ENCODE measurements at regions not wholly inside any gene's neighbourhood (a gene's known extent, or its start where the extent isn't known, plus 50 kb on each side); places are given as distances from the start of the nearest gene placed in this dataset.

GRCh38 chrX:114472788-114473187 lies 111.1 kb upstream of the HTR2C start:
- Histone ChIP-seq H3K4ac (replicated peaks; ENCODE audit: insufficient read length, low read depth, low read length) (no peak overlapping the region), H3K79me2 (ENCODE audit: control insufficient read depth in 1 of 2, insufficient read depth in 2 of 2, low read length in 2 of 2) (peaks cover 0 to 4% of the 10 kb centered on the region in 2 experiments; a peak in 2 of 4 replicates), H3K27ac (ENCODE audit: low read depth, low read length) (no peak overlapping the region; the same call in 1 of the 2 replicates), H3K4me1 (replicated peaks in 1 of 4; ENCODE audit: control insufficient read depth in 3 of 4, insufficient read depth in 4 of 4, low read length in 3 of 4) (0 out of 7 replicates have a peak, but pooled peaks cover 0 to 4% (median 0%) of the 10 kb centered on the region in 4 experiments), H3K4me3 (ENCODE audit: extremely low read depth in 1 of 4, insufficient read depth in 2 of 4, low read depth in 3 of 4, low read length in 4 of 4) (peak overlapping the region in 1 of 4 experiments; percentile 50; a peak in 3 of 8 replicates), H4K91ac (replicated peaks; ENCODE audit: insufficient read length, low read length) (no peak overlapping the region), H3K36me3 (ENCODE audit: control insufficient read depth in 2 of 4, insufficient read depth in 4 of 4, low read length in 3 of 4) (peaks cover 0 to 9% (median 0%) of the 10 kb centered on the region in 4 experiments; a peak in 2 of 8 replicates), H3K56ac (replicated peaks; ENCODE audit: insufficient read length, low read depth, low read length) (no peak overlapping the region), H2AFZ (ENCODE audit: low read length) (no peak overlapping the region), H4K20me1 (replicated peaks in 1 of 2; ENCODE audit: control insufficient read depth in 1 of 2, insufficient read depth in 2 of 2, low read length in 2 of 2) (no peaks in the 10 kb centered on the region), H3K23me2 (ENCODE audit: low read depth, low read length) (no peaks in the 10 kb centered on the region), H3K23ac (ENCODE audit: insufficient read length) (no peak overlapping the region), H2BK20ac (ENCODE audit: low read length) (no peak overlapping the region), H3K27me3 (replicated peaks in 1 of 4; ENCODE audit: control insufficient read depth in 3 of 4, extremely low read depth in 1 of 4, insufficient read depth in 3 of 4, low read length in 3 of 4) (no peaks in the 10 kb centered on the region), H3K9ac (replicated peaks in 1 of 4; ENCODE audit: extremely low read depth in 1 of 4, low read depth in 3 of 4, low read length in 3 of 4) (no peak overlapping the region), H3K9me3 (ENCODE audit: insufficient read depth in 2 of 2, low read depth in 1 of 2, low read length in 1 of 2) (no peaks in the 10 kb centered on the region), H2BK12ac (ENCODE audit: low read depth, low read length) (no peak overlapping the region), H3K79me1 (ENCODE audit: low read depth, low read length) (no peaks in the 10 kb centered on the region), H2BK15ac (ENCODE audit: low read length) (no peak overlapping the region), H2BK120ac (replicated peaks; ENCODE audit: low read depth, low read length) (no peak overlapping the region), H3K4me2 (ENCODE audit: insufficient read depth in 1 of 2, low read depth in 2 of 2, low read length in 2 of 2) (peak overlapping the region in 1 of 2 experiments; percentile 39; a peak in 2 of 4 replicates), H4K8ac (ENCODE audit: extremely low read depth, insufficient read depth, low read length) (no peak overlapping the region), H3K14ac (ENCODE audit: insufficient read length) (no peak overlapping the region), H4K5ac (ENCODE audit: insufficient read length, low read depth, low read length) (no peak overlapping the region), H2BK5ac (ENCODE audit: low read depth, low read length) (no peak overlapping the region), H2AK5ac (ENCODE audit: low read depth, low read length) (no peak overlapping the region), H3K18ac (ENCODE audit: extremely low read depth, low read length) (no peak overlapping the region)
- TF ChIP-seq TAF7 (optimal IDR thresholded peaks at IDR 0.05; ENCODE audit: borderline replicate concordance, low read depth, low read length) (peak; percentile 7), ATF2 (IDR thresholded peaks at IDR 0.05; ENCODE audit: low read length) (peak; percentile 71; the same call in 1 of the 2 replicates), EP300 (IDR thresholded peaks at IDR 0.05; ENCODE audit: borderline replicate concordance in 1 of 2, low read depth in 2 of 2, low read length in 2 of 2) (0 out of 3 replicates have a peak, but pooled peaks of 1 of the 2 experiments have one; percentile 26), FOSL1 (IDR thresholded peaks at IDR 0.05; ENCODE audit: insufficient read depth, low read depth, low read length) (no peak), TEAD4 (IDR thresholded peaks at IDR 0.05; ENCODE audit: low read depth, low read length) (peak; percentile 84)
- FAIRE-seq = peak; percentile 86
- WGBS, 2 experiments (ENCODE audit: extremely low coverage in 1 of 2, insufficient coverage in 1 of 2, insufficient read length in 1 of 2, insufficient replicate concordance in 2 of 2, low coverage in 1 of 2, low lambda C conversion rate in 2 of 2, missing lambda C conversion rate in 1 of 2) = 8% methylated on average over 2 of the region's 2 CpGs; no CpG with 5 or more reads in 1 of the 2 experiments
- POLR2A ChIA-PET (ENCODE audit: partially characterized antibody) = interaction anchor here (0.7 to 1.4 kb wide), 7 partner anchors 8 to 193 kb away, joined by 3 to 5 read pairs (median 3); no protein-coding TSS in a partner anchor
- DNase-seq (ENCODE audit: low read depth in 1 of 2, low spot score in 2 of 2) = no peak
- CTCF ChIA-PET (ENCODE audit: partially characterized antibody) = no interaction called here

Data from H1 (cell line).